ENCODE measurements at regions not wholly inside any gene's neighbourhood (a gene's known extent, or its start where the extent isn't known, plus 50 kb on each side); places are given as distances from the start of the nearest gene placed in this dataset.

DNA sequence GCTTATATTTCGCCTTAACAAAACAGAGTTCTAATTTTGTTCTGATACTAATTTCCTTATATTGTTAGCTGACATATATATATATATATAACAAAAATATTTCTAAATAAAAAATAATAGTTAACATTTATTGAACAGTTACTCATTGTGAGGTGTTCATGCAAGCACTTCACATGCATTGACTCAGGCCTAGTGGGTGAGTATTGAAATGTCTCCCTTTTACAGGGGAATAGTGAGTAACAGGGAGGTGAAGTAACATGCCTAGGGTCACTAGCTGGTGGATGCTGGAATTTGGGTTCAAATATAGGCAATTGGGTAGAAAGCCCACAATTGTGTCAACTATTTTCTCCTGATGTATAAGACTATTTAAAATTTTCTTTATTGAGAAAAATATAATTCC is 102.6 kb upstream of the ZPLD1 start:
- no peaks in the 10 kb centered on the region for H4K20me1 ChIP-seq (replicated peaks; ENCODE audit: control insufficient read depth, extremely low read depth, insufficient read depth, low read length)
- TF ChIP-seq POLR2AphosphoS5 (IDR thresholded peaks at IDR 0.05; ENCODE audit: insufficient read depth, low read depth, low read length) (no peak), FOS (IDR thresholded peaks at IDR 0.05; ENCODE audit: borderline replicate concordance, insufficient read depth, low read length) (no peak), POLR2A (IDR thresholded peaks at IDR 0.05; ENCODE audit: low read depth, low read length) (no peak), MYC (IDR thresholded peaks at IDR 0.05; ENCODE audit: low read depth, low read length) (no peak)
- TF ChIP-seq, protein P1, sequence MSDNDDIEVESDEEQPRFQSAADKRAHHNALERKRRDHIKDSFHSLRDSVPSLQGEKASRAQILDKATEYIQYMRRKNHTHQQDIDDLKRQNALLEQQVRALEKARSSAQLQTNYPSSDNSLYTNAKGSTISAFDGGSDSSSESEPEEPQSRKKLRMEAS (IDR thresholded peaks at IDR 0.05; ENCODE audit: insufficient read depth, insufficient read length), result no peak
- FAIRE-seq (no peak), DNase-seq (ENCODE audit: low read depth, low spot score) (no peak)
- no peak overlapping the region for H2AFZ ChIP-seq (ENCODE audit: low read depth, low read length)
- H3K36me3 ChIP-seq (ENCODE audit: control insufficient read depth in 2 of 2, extremely low read depth in 1 of 2, insufficient read depth in 2 of 2, low read length in 2 of 2), result no peaks in the 10 kb centered on the region
- no TSS peak for BruUV-seq (replicated peaks)
- CTCF ChIA-PET, result interaction anchor here (1.6 kb wide), 1 partner anchor 15 kb away, joined by 5 read pairs; no protein-coding TSS in a partner anchor
- no peaks in the 10 kb centered on the region for H3K9me3 ChIP-seq (replicated peaks; ENCODE audit: control insufficient read depth, insufficient read depth, low read length)
- H3K27me3 ChIP-seq (ENCODE audit: control insufficient read depth in 2 of 2, insufficient read depth in 2 of 2, low read length in 2 of 2), result peaks cover 0 to 3% of the 10 kb centered on the region in 2 experiments
- H3K4me2 ChIP-seq (ENCODE audit: insufficient read depth, low read length), result no peak overlapping the region
- intact Hi-C loops (cut with micrococcal nuclease) (no loop called here), dilution Hi-C loops (cut with MboI; ENCODE audit: extremely low pct_ligation_motif_present, low sequenced_read_pairs) (no loop called here)
- no peak overlapping the region for H3K4me3 ChIP-seq (replicated peaks in 1 of 3; ENCODE audit: insufficient read depth in 1 of 3, low read depth in 1 of 3, low read length in 3 of 3)
- no peak overlapping the region for H3K9ac ChIP-seq (replicated peaks; ENCODE audit: extremely low read depth, insufficient read depth, low read length)
- no peaks in the 10 kb centered on the region for H3K79me2 ChIP-seq (ENCODE audit: control insufficient read depth, insufficient read depth, low read length)
- no peak overlapping the region for H3K27ac ChIP-seq (ENCODE audit: insufficient read depth, low read depth, low read length)
- no peaks in the 10 kb centered on the region for H3K4me1 ChIP-seq (ENCODE audit: control insufficient read depth, extremely low read depth, insufficient read depth, low read length)
- no peaks in the 10 kb centered on the region for H3K9me1 ChIP-seq (replicated peaks; ENCODE audit: control insufficient read depth, extremely low read depth, insufficient read depth, low read length)
- POLR2A ChIA-PET, result no interaction called here

DNA sequence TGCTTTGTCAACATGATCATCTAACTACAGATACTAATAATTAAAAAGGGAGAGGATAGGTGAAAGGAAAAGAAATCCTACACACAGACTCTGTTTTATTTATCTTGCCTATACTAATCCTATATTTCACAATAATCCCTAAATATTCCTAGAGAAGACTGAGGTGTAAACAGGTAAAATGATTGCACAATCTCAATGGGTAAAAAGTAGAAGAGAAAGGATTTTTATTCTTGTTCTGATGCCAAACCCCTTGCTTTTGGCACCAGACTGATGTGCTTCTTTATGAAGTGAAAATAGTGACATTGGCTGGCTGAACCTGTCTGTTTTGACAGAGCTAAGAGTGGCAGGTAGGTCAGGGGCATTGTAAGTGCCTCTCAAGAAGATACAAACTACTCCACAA is 101.9 kb upstream of the ZPLD1 start:
- intact Hi-C loops (cut with micrococcal nuclease), result no loop called here
- H2AFZ ChIP-seq (ENCODE audit: low read depth, low read length), result no peak overlapping the region
- H3K9me3 ChIP-seq (replicated peaks; ENCODE audit: control insufficient read depth, insufficient read depth, low read length), result no peaks in the 10 kb centered on the region
- BruUV-seq (replicated peaks), result no TSS peak
- POLR2A ChIA-PET, result no interaction called here
- DNase-seq (ENCODE audit: low read depth, low spot score), result no peak
- no peaks in the 10 kb centered on the region for H3K4me1 ChIP-seq (ENCODE audit: control insufficient read depth, extremely low read depth, insufficient read depth, low read length)
- H3K27me3 ChIP-seq (ENCODE audit: control insufficient read depth in 2 of 2, insufficient read depth in 2 of 2, low read length in 2 of 2), result peaks cover 0 to 3% of the 10 kb centered on the region in 2 experiments
- no peaks in the 10 kb centered on the region for H3K9me1 ChIP-seq (replicated peaks; ENCODE audit: control insufficient read depth, extremely low read depth, insufficient read depth, low read length)
- H4K20me1 ChIP-seq (replicated peaks; ENCODE audit: control insufficient read depth, extremely low read depth, insufficient read depth, low read length), result no peaks in the 10 kb centered on the region
- no peak overlapping the region for H3K9ac ChIP-seq (replicated peaks; ENCODE audit: extremely low read depth, insufficient read depth, low read length)
- no peak overlapping the region for H3K4me2 ChIP-seq (ENCODE audit: insufficient read depth, low read length)
- CTCF ChIA-PET, result no interaction called here
- H3K79me2 ChIP-seq (ENCODE audit: control insufficient read depth, insufficient read depth, low read length), result no peaks in the 10 kb centered on the region
- H3K27ac ChIP-seq (ENCODE audit: insufficient read depth, low read depth, low read length), result no peak overlapping the region
- dilution Hi-C loops (cut with MboI; ENCODE audit: extremely low pct_ligation_motif_present, low sequenced_read_pairs), result no loop called here
- no peak for FAIRE-seq
- TF ChIP-seq, protein P2, sequence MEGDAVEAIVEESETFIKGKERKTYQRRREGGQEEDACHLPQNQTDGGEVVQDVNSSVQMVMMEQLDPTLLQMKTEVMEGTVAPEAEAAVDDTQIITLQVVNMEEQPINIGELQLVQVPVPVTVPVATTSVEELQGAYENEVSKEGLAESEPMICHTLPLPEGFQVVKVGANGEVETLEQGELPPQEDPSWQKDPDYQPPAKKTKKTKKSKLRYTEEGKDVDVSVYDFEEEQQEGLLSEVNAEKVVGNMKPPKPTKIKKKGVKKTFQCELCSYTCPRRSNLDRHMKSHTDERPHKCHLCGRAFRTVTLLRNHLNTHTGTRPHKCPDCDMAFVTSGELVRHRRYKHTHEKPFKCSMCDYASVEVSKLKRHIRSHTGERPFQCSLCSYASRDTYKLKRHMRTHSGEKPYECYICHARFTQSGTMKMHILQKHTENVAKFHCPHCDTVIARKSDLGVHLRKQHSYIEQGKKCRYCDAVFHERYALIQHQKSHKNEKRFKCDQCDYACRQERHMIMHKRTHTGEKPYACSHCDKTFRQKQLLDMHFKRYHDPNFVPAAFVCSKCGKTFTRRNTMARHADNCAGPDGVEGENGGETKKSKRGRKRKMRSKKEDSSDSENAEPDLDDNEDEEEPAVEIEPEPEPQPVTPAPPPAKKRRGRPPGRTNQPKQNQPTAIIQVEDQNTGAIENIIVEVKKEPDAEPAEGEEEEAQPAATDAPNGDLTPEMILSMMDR (IDR thresholded peaks at IDR 0.05; ENCODE audit: extremely low read depth in 1 of 2, insufficient read depth in 1 of 2, low read depth in 1 of 2, low read length in 2 of 2), result no peak
- TF ChIP-seq GATA2 (IDR thresholded peaks at IDR 0.05; ENCODE audit: insufficient read depth, insufficient read length, low read depth, low read length) (no peak), FOS (IDR thresholded peaks at IDR 0.05; ENCODE audit: borderline replicate concordance, insufficient read depth, low read length) (no peak)
- no peak overlapping the region for H3K4me3 ChIP-seq (replicated peaks in 1 of 3; ENCODE audit: insufficient read depth in 1 of 3, low read depth in 1 of 3, low read length in 3 of 3)
- no peaks in the 10 kb centered on the region for H3K36me3 ChIP-seq (ENCODE audit: control insufficient read depth in 2 of 2, extremely low read depth in 1 of 2, insufficient read depth in 2 of 2, low read length in 2 of 2)
